NCI-H1930 (cell line): ENCODE measurements at regions not wholly inside any gene's neighbourhood (a gene's known extent, or its start where the extent isn't known, plus 50 kb on each side); places are given as distances from the start of the nearest gene placed in this dataset.
"Not testable (repeated sequence)": the region's sequence is repeated elsewhere in the genome, so short reads cannot be mapped to it uniquely, and the experiment has no call there.

Experiments used
- DNase-seq, 2 experiments: peaks; one replicate each; lab custom pipeline; 2025; lab: John Stamatoyannopoulos, UW

GRCh38 chr11:21928847-21929246, 264.0 kb upstream of the ANO5 start:
- DNase-seq, result no peak

GRCh38 chr11:21930408-21930807, 262.5 kb upstream of the ANO5 start:
- no peak for DNase-seq

GRCh38 chr11:21931436-21932101, 261.3 kb upstream of the ANO5 start:
- DNase-seq, result no peak

- no peak for DNase-seq
Observed at GRCh38 chr11:21933095-21933494, 259.8 kb upstream of the ANO5 start.

GRCh38 chr11:21944577-21944976, 248.3 kb upstream of the ANO5 start:
- DNase-seq, result no peak

- no peak for DNase-seq
Observed at GRCh38 chr11:21948876-21949275, 244.0 kb upstream of the ANO5 start.

GRCh38 chr11:21949763-21950413, 243.0 kb upstream of the ANO5 start:
- no peak for DNase-seq

- DNase-seq, result no peak
Observed at GRCh38 chr11:21963013-21963412, 229.9 kb upstream of the ANO5 start.

- no peak for DNase-seq
Observed at GRCh38 chr11:21965221-21965620, 227.7 kb upstream of the ANO5 start.

- DNase-seq, result no peak
Observed at GRCh38 chr11:21968702-21969101, 224.2 kb upstream of the ANO5 start.

- no peak for DNase-seq
Observed at GRCh38 chr11:21969841-21970240, 223.0 kb upstream of the ANO5 start.

GRCh38 chr11:21975242-21975641, 217.6 kb upstream of the ANO5 start:
- no peak for DNase-seq

- DNase-seq, result no peak
Observed at GRCh38 chr11:21976210-21976609, 216.7 kb upstream of the ANO5 start.

- no peak for DNase-seq
Observed at GRCh38 chr11:21983431-21983830, 209.5 kb upstream of the ANO5 start.

- no peak for DNase-seq
Observed at GRCh38 chr11:21986361-21986760, 206.5 kb upstream of the ANO5 start.

GRCh38 chr11:21987261-21987660, 205.6 kb upstream of the ANO5 start:
- DNase-seq, result no peak

GRCh38 chr11:21988477-21988876, 204.4 kb upstream of the ANO5 start:
- DNase-seq, result no peak

GRCh38 chr11:22001803-22002202, 191.1 kb upstream of the ANO5 start:
- not testable (repeated sequence) for DNase-seq

GRCh38 chr11:22006901-22007300, 186.0 kb upstream of the ANO5 start:
- DNase-seq, result no peak

GRCh38 chr11:22031791-22032190, 161.1 kb upstream of the ANO5 start:
- DNase-seq, result no peak

- no peak for DNase-seq
Observed at GRCh38 chr11:22037505-22037904, 155.4 kb upstream of the ANO5 start.

GRCh38 chr11:22041039-22041438, 151.8 kb upstream of the ANO5 start:
- DNase-seq, result no peak

GRCh38 chr11:22042081-22042480, 150.8 kb upstream of the ANO5 start:
- DNase-seq, result no peak

GRCh38 chr11:22044126-22044525, 148.8 kb upstream of the ANO5 start:
- DNase-seq, result no peak
